GM18858 (cell line): ENCODE measurements at regions not wholly inside any gene's neighbourhood (a gene's known extent, or its start where the extent isn't known, plus 50 kb on each side); places are given as distances from the start of the nearest gene placed in this dataset.
A peak's percentile ranks its signal among the peaks of the same experiment; 100 is the strongest.

ENCODE experiments used
- ATAC-seq: cut with Tn5 transposase; IDR thresholded peaks from one replicate; pipeline ENCODE4 v1.9.1; 2021; ENCODE audit not compliant: unreplicated experiment

DNA sequence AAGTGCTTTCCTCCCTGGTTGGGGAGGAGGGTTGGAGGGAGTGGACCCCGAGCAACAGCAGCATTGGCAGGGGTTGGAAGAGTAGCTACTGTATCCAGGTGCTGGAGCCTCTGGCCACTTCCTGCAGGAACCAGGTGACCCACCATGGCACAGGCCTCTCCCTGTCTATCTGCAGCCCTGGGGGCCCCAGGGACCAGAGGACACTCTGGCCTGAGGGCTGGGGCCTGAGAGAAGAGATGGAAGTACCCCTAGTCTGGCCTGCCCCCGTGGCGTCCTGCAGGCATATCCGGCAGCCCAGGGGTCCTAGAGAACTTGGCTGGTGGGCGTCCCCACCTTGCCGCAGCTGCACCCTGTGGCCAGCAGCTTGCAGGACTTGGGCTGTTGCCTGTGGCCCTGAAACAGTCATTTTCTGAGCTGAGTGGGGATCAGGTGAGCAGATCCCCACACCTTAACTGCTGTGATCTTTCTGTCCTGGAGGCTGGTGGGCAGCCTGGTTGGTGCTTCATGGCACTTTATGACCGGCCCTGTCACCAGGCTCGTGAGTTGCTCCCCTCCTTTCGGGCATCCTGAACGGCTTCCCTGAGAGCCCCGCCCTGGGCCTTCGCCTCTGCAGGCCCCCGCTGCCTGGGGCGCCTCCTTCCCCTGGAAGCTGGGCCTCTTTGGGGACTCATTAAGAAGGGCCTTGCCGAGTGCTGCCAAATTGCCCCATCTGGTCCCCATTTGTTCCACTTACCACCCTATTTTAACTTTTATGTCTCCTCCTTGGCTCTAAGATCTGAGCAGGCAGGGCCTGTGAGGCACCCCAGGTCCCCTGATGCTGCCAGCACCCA is 298.6 kb downstream of the SEC14L1 start:
- ATAC-seq, result no peak

DNA sequence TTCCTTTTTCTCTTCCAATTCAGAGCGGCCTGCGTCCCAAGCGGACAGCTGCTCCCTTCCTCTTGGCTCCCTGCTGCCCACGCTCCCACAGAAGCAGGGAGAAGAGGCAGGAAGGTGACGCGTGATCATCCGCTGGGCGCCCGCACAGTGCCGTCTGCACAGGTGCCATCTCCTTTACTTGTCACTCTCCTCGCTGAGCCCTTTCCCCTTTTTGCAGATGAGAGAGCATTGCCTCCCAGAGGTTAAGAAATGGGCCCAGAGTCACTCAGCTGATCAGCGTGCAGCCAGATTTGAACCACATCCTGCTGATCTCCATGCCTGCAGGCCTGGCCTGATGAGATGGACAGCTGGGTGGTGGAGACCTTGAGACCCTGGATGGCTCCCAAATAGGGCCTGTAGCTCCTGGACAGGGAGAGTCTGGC is 299.8 kb downstream of the SEC14L1 start:
- ATAC-seq, result no peak

DNA sequence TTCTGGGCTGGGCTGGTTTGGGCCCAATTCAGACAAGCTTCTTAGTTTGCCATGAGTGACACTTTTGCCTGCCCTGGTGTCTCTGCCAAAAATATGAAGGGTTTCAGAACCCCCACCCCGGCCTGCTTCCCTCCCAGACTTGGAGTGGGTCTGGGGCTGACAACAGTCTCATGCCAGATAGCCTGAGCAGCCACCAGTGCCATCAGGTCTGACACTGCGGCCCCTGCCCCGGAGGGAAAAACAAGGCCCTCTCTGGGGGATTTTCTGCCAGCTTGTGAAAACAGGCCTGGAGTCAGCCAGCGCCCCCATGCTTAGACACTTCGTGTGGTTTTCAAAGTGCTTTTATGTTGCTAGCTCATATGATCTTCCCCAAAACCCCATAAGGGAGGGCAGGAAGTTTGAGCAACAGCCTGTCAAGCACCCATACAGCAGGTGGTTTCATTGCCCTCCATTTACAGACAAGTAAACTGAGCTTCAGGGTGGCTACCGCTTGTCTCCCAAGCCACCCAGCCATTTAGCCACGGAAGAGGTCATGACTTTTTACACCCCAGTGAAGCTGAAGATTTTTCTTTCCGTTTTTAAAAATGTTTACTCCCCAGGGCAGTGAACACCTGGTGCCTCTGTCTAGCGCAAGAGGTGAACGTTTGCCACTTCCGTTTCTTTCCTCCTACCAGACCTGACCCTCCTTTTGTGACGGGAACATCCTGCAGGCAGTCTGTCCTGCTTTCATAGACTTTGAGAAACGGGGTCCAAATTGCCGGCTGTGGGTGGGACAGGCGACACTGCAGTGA is 300.6 kb downstream of the SEC14L1 start:
- ATAC-seq, result peak; percentile 49

DNA sequence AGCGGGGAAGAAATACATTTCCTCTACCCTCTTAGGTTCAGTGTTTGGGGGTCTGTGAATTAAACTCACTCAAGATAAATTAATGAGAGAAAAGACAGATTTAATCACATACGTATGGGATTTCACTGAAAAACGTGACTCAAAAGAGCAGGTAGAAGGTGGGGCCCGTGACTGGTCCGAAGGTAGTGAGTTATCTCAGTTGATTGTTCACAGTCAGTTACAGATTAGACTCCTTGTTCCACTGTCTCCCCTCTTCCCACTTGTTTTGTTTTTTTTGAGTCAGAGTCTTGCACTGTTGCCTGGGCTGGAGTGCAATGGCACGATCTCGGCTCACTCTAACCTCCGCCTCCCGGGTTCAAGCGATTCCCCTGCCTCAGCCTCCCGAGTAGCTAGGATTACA is 301.2 kb downstream of the SEC14L1 start:
- no peak for ATAC-seq

DNA sequence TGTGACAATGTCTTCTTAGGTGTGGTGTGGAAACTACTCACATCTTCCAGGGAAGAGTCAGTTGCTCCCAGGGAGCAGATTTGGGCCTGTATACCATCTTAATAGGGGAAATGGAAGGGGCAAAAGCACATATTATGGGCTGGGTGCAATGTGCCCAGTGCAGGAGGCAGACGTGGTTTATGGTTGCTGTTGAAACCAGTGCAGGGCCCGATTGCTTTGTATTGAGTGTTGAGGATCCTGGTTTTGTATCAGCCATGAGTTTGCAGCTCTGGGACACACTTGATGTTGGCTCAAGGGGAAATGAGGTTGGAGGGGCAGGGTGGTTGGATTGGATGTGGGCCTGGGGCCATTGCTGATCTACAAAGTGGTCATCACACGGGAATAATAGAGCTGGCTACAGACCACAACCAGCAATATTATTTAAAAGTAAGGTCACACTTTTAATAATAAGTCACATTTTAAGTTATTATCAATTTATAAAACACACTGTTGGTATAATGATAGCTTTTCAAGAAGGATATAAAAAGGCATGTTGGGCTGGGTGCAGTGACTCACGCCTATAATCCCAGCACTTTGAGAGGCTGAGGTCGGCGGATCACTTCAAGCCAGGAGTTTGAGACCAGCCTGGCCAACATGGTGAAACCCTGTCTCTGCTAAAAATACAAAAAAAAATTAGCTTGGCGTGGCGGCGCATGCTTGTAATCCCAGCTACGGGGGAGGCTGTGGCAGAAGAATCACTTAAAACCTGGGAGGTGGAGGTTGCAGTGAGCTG is 302.4 kb downstream of the SEC14L1 start:
- no peak for ATAC-seq

DNA sequence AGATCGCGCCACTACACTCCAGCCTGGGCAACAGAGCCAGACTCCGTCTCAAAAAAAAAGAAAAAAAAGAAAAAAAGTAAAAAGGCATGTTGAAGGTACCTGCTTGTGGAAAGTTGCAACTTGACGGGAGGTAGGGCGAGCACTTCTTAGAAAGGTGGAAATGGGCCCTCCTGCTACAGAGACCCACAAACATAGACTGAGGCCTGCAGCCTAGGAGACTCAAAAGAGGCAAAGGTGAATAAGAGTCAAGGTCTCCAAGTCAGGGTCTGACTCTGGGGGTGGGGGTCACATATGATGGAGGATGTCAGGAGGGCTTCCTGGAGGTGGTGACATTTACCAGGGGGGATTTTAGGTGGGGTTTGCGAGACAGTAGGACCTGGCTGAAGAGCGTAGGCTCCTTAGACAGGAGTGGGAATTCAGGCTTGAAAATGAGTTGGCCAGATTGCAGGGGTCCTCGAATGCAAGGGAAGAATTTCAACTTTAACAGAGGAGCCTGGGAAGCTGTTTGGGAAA is 303.0 kb downstream of the SEC14L1 start:
- ATAC-seq, result no peak

DNA sequence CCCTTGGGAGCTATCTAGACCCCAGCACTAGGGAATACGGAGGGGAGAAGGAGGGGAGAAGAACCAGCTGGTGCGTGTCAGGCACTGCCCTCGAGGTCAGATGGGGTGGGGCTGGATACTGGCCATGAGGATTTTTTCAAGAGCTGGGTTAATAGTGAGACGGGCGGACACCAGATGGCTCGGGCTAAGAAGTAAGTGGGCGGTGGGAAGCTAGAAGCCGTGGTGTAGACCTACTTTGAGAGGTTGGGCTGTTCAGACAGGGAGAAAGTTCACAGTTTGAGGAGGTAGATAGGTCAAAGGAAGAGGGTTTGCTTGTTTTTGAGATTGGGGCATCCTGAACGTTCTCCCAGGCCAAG is 303.8 kb downstream of the SEC14L1 start:
- ATAC-seq, result no peak

DNA sequence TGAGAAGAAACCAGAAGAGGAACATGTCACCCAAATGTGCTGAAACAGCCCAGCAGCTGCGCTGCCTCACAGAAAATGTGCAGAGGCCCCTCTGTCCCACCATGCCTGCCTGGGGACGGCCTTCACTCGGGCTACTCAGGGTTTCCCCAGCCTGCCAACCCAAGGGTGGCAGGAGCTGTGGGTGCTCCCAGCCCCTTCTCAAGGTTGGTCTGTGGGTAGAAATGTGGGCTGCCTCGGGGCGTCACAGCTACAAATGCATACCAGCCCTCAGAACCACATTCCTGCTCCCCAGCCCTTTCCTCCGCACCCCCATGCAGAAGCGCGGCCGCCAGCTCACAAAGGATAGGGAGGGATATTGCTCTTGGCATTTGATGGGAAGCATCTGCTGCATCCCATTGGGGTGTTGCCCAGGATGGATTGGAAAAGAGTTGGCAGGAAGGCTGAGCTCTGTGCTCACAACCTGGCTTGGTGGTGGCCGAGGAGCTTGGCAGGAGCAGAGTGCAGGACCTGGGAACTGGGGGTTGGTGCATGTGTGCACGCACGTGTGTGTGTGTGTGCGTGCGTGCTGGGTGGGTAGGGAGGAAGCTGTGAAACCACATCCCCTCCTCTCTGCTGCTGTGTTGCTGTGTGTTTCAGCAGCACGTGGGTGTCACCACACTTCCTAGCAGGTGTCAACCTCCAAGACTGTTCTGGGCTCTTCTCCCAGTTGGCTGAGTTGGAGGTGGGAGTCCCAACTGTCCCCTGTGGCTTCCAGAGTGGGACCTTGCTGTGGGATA is 304.4 kb downstream of the SEC14L1 start:
- ATAC-seq, result peak; percentile 26

DNA sequence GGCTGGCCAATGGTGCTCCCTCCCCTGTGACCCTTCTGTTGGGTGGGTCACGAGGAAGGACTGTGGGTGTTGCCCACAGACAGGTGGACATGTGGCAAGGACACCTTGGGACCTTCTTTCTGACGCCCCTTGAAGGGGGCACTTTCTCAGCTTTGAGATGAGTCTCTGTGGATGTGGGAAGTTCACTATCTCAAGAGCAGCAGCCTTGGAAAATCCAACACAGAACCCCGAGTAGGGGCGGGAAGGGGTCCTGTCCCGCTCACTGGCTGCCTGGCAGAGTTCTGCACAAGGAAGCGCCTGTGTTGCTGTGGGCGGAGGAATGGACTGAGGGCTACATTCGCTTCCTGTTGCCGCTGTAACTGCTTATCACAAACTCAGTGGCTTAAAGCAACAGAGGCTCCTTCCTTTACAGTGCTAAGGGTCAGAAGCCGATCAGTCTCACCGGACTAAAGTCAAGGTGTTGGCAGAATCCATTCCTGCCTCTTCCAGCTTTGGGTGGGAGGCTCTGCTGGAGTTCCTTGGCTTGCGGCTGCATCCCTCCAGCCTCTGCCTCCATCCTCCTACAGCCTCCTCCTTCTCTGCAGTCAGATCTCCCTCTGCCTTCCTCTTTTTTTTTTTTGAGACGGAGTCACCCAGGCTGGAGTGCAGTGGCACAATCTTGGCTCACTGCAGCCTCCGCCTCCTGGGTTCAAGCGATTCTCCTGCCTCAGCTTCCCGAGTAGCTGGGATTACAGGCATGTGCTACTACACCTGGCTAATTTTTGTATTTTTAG is 305.2 kb downstream of the SEC14L1 start:
- ATAC-seq, result no peak

DNA sequence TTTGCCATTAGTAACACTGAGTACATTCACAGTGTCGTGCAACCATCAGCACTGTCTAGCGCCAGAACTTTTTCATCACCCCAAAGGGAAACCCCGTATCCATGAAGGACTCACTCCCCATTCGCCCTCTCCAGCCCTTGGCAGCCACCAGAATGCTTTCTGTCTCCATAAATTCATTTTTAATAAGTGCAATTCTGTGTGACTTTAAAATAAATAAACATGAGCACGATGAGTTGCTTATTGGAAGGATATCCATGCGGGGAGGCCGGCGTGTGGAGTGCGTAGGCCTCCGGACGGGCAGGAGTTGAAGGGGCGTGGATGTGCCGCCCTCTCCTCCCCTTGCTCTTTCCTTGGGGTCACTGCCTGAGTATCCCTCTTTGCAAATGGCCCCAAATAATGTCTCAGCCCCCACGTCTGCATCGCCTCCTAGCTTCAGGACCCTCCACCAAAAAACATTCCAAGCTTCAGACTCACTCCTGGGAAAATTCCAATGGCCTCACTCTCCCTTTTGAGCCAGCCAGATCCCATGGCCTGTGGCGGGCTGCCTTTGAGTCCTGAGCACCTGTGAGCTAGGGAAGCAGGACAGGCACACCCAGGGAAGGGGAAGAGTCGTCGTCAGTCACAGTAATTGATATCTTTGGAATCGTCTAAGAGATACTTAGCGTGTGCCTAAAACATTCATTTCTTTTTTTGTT is 306.3 kb downstream of the SEC14L1 start:
- no peak for ATAC-seq

DNA sequence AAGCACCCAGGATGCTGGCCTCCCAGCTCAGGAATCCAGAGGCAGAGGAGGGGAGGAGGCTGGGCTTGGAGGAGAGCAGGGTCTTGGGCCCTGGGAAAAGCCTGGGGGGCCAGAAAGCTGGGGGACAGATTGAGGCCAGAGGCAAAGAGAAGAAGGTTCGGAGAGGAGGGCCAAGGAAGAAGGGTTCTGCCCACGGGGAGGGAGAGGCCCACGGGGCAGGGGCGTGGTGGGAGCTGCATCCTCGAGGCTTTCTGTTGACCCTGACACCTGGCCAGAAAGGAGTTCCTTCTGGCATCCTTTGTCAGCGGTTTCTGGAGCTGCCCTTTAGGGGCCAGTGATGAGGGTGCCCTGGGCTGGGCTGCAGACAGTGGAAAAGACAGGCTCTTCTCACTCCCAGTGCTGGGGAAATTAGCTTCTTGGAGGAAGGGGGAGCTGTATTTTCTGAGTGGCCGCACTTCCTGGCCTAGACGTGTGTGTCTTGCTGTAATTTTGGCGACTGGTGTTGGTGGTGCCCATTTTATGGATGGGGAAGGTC is 308.7 kb downstream of the SEC14L1 start:
- ATAC-seq, result no peak

DNA sequence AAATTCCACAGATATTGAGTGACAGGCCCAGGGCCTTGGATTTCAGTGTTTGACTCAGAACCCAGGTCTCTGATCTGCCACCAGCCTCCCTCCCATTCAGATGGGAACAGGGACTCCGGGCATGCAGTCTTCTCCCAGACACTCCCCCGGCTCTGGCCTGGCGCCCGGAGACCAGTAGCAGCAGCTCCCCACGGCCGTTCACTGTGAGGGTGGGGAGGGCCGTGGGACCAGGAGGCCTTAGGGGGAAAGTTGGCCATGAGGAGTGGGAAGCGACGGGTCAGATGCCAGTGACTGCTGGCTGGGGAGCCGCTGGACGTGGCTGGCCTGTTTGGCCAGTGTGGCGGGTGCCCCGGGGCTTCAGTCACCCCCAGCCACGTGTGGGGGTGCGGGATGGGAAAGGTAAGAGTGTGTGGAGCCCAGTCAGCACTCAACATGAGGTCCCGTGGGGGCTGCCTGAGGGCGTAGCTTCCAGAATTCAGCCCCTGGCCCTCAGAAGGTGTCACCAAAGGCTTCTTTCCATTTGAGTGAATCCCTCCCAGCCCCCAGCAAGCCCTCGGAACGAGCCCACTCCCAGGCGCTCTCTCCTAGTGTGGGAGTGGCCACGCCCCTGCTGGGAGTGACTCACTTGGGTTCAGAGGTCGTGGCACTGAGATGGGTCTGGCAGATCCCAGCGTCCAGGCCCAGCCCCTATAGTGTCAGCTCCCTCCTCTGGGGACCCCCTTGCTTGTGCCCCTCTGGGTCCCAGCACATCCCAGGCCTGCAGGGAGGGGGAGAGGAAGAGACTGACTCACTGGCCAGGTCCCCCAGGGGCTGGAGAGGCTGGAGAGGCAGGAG is 309.4 kb downstream of the SEC14L1 start:
- ATAC-seq, result no peak

DNA sequence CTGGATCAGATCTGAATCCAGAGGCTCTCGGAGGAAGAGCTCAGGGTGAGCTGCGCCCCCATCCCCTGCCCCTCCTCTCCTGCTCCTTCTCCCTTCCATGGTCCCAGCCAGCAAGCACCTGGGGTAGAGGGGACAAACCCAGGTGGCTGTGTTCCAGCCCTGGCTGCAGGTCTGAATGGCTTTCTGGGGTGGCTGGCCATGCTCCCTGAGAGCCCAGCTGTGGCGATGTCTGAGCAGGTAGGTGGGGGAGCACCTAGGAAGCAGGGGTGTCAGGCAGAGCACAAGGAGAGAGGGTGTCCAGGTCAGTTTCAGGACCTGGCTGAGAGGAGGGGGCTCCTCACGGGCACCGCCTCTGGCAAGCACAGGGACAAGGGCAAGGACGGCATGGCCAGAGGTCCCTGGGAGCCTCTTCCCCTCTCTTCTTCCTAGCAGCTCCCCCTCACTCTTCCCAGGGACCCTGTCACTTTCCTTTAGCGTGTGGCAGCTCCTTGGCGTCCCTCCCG is 310.0 kb downstream of the SEC14L1 start:
- ATAC-seq, result no peak

DNA sequence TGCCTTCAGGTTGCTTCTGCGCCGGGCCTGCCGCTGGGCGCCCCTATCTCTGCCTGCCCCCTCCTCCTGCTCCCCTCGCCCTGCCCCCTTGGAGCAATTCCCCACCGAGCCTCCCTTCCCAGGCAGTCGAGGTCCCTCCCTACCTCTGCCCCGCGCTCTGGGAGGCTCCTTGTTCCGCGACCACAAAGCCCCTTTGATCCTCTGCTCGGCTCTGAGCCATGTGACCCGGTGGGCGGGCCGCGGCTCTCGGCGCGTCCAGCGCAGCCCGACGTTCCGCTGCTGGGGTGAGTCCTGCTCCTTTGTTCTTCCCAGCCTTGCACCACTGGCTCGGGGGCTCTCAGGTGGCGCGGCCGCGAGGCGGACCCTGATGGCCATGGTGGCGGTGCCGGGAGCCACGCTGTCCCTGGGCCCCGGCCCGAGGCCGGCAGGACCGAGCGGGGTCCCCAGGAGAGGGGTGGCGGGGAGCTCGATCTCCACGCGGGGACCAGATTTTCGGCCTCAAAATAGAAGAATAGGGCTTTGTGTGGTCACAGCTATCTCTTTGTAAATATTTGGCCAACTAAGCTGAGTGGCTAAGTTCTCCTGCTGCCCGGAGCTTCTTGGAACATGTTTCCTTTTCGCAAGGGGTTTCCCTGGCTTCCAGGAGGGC is 310.6 kb downstream of the SEC14L1 start:
- ATAC-seq, result no peak

DNA sequence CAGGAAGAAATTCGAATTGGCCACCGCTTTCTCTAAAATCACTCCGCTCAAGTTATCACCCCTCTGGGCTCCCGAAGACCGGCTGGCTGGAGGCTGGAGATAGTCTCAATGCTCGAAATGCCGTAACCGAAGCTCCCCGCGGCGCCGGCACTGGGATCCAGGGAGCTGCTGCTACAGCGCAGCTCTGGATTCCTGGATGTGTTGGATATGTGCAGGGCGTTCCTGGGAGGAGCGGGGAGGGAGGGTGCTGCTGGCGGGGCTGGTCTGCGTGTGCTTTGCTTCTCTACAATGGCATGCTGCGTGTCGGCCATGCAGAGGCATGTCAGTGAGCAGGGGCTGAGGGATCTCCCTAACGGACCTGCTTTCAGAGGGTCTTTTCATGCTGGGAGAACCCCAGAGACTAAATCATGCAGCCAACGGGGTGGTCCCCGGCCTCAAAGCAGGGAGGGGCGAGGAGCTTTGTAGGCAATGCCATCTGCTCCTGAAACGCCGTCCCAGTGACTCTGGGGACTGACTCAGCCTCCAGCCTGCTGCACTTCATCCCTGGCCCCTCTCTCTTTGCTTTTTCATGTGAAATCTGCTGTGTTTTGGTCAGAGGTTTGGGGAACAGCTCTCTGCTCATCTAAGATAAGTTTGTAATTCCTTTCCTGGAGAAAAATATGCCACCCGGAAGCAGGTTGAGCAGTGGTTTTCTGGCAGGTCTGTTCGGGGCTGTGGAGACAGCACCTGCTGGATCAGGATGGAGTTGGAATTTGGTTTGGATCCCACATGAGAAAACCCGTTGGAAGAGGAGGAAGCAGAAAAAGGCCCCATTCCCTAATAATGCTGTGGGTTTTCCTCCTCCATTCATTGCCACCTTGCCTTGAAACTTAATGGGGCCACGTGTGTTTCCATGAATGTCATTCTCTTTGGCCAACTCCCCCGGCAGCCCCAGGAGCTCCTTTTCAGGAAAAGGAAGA is 311.4 kb downstream of the SEC14L1 start:
- no peak for ATAC-seq

DNA sequence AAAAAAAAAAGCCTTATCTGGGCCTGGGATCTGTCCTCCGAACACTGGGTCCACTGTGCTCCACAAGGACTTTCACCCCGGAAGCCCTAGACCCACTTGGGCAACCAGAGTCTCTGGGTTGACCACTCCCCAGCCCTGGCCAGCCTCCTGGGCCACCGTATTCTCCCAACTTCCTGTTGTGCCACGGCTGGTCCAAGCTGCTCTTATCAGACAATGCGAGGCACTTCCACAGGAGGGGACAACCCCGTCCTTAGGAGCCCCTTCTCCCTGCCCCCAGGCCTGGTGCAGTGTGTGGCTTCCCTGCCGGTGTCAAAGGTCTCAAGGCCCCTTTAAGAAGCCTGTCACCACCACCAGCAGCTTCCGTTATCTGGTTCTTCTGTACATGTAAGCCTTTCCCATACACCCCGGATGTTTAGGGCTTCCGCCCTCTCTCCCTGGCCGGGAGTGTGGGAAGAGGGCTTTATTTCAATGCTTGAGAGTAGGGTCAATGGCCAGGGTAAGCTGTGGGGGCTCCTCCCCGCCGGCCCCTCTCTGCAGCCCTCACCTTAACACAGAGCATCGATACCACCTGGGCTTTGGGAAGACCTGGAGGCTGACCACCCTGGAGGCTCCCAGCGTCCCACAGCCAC is 313.0 kb downstream of the SEC14L1 start:
- no peak for ATAC-seq
